ENCODE measurements at regions not wholly inside any gene's neighbourhood (a gene's known extent, or its start where the extent isn't known, plus 50 kb on each side); places are given as distances from the start of the nearest gene placed in this dataset.

DNA sequence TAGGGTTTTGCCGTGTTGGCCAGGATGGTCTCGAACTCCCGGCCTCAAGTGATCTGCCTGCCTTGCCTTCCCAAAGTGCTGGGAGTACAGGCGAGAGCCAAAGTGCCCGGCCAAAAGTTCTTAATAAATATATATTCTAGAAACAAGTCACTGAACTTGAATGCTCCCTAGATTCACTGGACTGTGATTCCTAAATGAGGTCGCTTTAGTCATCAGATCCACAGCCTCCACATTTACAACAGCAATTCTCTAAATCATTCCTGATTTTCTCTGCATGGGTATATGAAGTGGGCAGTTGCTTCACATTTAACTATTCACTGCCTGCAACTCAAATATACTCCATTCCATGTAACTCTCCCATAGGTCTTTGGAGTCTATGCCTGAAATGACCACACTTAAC lies 813.0 kb downstream of the GALC start:
- no peak for TF ChIP-seq FOXA2 (IDR thresholded peaks at IDR 0.05)
- DNase-seq (ENCODE audit: low spot score): no peak

GRCh38 chr14:87178277-87178676 lies 814.7 kb downstream of the GALC start:
- H3K27me3 ChIP-seq (ENCODE audit: control insufficient read depth in 4 of 4, insufficient read depth in 4 of 4, low read length in 3 of 4): no peaks in the 10 kb centered on the region
- no peak for TF ChIP-seq JUND (IDR thresholded peaks at IDR 0.05)
- H3K27ac ChIP-seq (ENCODE audit: low read depth in 1 of 2, low read length in 2 of 2): no peak overlapping the region
- no peak overlapping the region for H3K9ac ChIP-seq (ENCODE audit: low read depth in 1 of 2, low read length in 2 of 2)
- H3K4me1 ChIP-seq (ENCODE audit: control insufficient read depth in 4 of 4, insufficient read depth in 4 of 4, low read length in 3 of 4): no peaks in the 10 kb centered on the region
- H3K9me3 ChIP-seq (ENCODE audit: control insufficient read depth in 4 of 4, low read length in 3 of 4): peaks cover 0 to 3% (median 0%) of the 10 kb centered on the region in 4 donors
- 38% methylated on average over 1 of the region's 1 CpG for WGBS
- H3K4me3 ChIP-seq (ENCODE audit: low read depth in 1 of 3, low read length in 3 of 3): no peak overlapping the region
- H3K36me3 ChIP-seq (ENCODE audit: control insufficient read depth in 4 of 4, insufficient read depth in 3 of 4, low read depth in 1 of 4, low read length in 3 of 4): no peaks in the 10 kb centered on the region
- no peak for DNase-seq (ENCODE audit: low spot score)

More for the DNA sequence above, 813.0 kb downstream of the GALC start:
- H3K4me1 ChIP-seq (ENCODE audit: control insufficient read depth in 4 of 4, insufficient read depth in 4 of 4, low read length in 3 of 4): no peaks in the 10 kb centered on the region
- H3K27me3 ChIP-seq (ENCODE audit: control insufficient read depth in 4 of 4, insufficient read depth in 4 of 4, low read length in 3 of 4): no peaks in the 10 kb centered on the region
- H3K9ac ChIP-seq (ENCODE audit: low read depth in 1 of 2, low read length in 2 of 2): no peak overlapping the region
- H3K9me3 ChIP-seq (ENCODE audit: control insufficient read depth in 4 of 4, low read length in 3 of 4): peaks cover 0 to 3% (median 0%) of the 10 kb centered on the region in 4 donors
- WGBS: 90% methylated on average over 6 of the region's 6 CpGs
- no peak overlapping the region for H3K4me3 ChIP-seq (ENCODE audit: low read depth in 1 of 3, low read length in 3 of 3)
- H3K27ac ChIP-seq (ENCODE audit: low read depth in 1 of 2, low read length in 2 of 2): no peak overlapping the region
- no peaks in the 10 kb centered on the region for H3K36me3 ChIP-seq (ENCODE audit: control insufficient read depth in 4 of 4, insufficient read depth in 3 of 4, low read depth in 1 of 4, low read length in 3 of 4)

DNA sequence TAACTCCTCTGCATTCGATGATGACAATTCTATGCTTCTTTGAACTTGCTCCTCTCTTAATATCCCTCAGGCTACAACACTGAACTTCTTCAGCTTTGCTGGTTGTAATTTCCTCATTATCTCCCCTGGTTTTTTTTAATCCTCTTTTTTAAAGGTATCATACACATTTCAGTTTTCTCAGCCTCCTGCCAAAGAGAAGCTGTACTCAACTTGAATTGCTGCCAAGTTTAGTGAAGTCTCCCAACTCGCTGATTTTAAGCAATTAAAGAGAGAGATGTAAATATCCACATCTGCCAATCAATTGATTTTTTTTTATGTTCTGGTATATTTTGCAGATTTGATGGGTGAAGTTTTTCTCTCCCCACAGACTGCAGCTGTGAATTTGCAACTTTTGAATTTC lies 817.8 kb downstream of the GALC start:
- H3K9me3 ChIP-seq (ENCODE audit: control insufficient read depth in 4 of 4, low read length in 3 of 4): peaks cover 0 to 3% (median 0%) of the 10 kb centered on the region in 4 donors
- no peaks in the 10 kb centered on the region for H3K4me1 ChIP-seq (ENCODE audit: control insufficient read depth in 4 of 4, insufficient read depth in 4 of 4, low read length in 3 of 4)
- no peak overlapping the region for H3K27ac ChIP-seq (ENCODE audit: low read depth in 1 of 2, low read length in 2 of 2)
- no peaks in the 10 kb centered on the region for H3K36me3 ChIP-seq (ENCODE audit: control insufficient read depth in 4 of 4, insufficient read depth in 3 of 4, low read depth in 1 of 4, low read length in 3 of 4)
- TF ChIP-seq JUND (IDR thresholded peaks at IDR 0.05) (no peak), FOXA1 (IDR thresholded peaks at IDR 0.05) (no peak)
- TF ChIP-seq, protein P1, sequence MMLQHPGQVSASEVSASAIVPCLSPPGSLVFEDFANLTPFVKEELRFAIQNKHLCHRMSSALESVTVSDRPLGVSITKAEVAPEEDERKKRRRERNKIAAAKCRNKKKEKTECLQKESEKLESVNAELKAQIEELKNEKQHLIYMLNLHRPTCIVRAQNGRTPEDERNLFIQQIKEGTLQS (IDR thresholded peaks at IDR 0.05): no peak
- H3K4me3 ChIP-seq (ENCODE audit: low read depth in 1 of 3, low read length in 3 of 3): no peak overlapping the region
- no peak overlapping the region for H3K9ac ChIP-seq (ENCODE audit: low read depth in 1 of 2, low read length in 2 of 2)
- no peaks in the 10 kb centered on the region for H3K27me3 ChIP-seq (ENCODE audit: control insufficient read depth in 4 of 4, insufficient read depth in 4 of 4, low read length in 3 of 4)
- 37% methylated on average over 2 of the region's 2 CpGs for WGBS
- DNase-seq (ENCODE audit: low spot score): no peak

GRCh38 chr14:87171141-87171540 lies 821.8 kb downstream of the GALC start:
- H3K4me1 ChIP-seq (ENCODE audit: control insufficient read depth in 4 of 4, insufficient read depth in 4 of 4, low read length in 3 of 4): no peaks in the 10 kb centered on the region
- H3K9ac ChIP-seq (ENCODE audit: low read depth in 1 of 2, low read length in 2 of 2): no peak overlapping the region
- H3K36me3 ChIP-seq (ENCODE audit: control insufficient read depth in 4 of 4, insufficient read depth in 3 of 4, low read depth in 1 of 4, low read length in 3 of 4): no peaks in the 10 kb centered on the region
- no peaks in the 10 kb centered on the region for H3K27me3 ChIP-seq (ENCODE audit: control insufficient read depth in 4 of 4, insufficient read depth in 4 of 4, low read length in 3 of 4)
- no peak overlapping the region for H3K4me3 ChIP-seq (ENCODE audit: low read depth in 1 of 3, low read length in 3 of 3)
- 75% methylated on average over 2 of the region's 2 CpGs for WGBS
- TF ChIP-seq MAX (IDR thresholded peaks at IDR 0.05) (no peak), REST (IDR thresholded peaks at IDR 0.05) (no peak), YY1 (IDR thresholded peaks at IDR 0.05) (no peak), NR2F2 (IDR thresholded peaks at IDR 0.05) (no peak), JUND (IDR thresholded peaks at IDR 0.05) (no peak), HNF4G (IDR thresholded peaks at IDR 0.05) (no peak), SP1 (IDR thresholded peaks at IDR 0.05) (no peak), RXRA (IDR thresholded peaks at IDR 0.05) (no peak)
- TF ChIP-seq, protein P1 (IDR thresholded peaks at IDR 0.05): no peak
- TF ChIP-seq, protein P2, sequence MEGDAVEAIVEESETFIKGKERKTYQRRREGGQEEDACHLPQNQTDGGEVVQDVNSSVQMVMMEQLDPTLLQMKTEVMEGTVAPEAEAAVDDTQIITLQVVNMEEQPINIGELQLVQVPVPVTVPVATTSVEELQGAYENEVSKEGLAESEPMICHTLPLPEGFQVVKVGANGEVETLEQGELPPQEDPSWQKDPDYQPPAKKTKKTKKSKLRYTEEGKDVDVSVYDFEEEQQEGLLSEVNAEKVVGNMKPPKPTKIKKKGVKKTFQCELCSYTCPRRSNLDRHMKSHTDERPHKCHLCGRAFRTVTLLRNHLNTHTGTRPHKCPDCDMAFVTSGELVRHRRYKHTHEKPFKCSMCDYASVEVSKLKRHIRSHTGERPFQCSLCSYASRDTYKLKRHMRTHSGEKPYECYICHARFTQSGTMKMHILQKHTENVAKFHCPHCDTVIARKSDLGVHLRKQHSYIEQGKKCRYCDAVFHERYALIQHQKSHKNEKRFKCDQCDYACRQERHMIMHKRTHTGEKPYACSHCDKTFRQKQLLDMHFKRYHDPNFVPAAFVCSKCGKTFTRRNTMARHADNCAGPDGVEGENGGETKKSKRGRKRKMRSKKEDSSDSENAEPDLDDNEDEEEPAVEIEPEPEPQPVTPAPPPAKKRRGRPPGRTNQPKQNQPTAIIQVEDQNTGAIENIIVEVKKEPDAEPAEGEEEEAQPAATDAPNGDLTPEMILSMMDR (IDR thresholded peaks at IDR 0.05; ENCODE audit: low read depth, low read length, missing input control): no peak
- H3K9me3 ChIP-seq (ENCODE audit: control insufficient read depth in 4 of 4, low read length in 3 of 4): no peaks in the 10 kb centered on the region
- DNase-seq (ENCODE audit: low spot score): no peak
- no peak overlapping the region for H3K27ac ChIP-seq (ENCODE audit: low read depth in 1 of 2, low read length in 2 of 2)
